Left ventricle myocardium inferior (tissue), 1 donor: ENCODE measurements at regions not wholly inside any gene's neighbourhood (a gene's known extent, or its start where the extent isn't known, plus 50 kb on each side); places are given as distances from the start of the nearest gene placed in this dataset.

Experiments used
- DNase-seq: peaks from one replicate; pipeline ENCODE4 v3.0.0-alpha.2; 2020
- H3K27ac ChIP-seq: fragments of 200-600 bp; replicated peaks from 2 replicates; pipeline ENCODE4 v1.8.0; 2021
- H3K27me3 ChIP-seq: fragments of 200-600 bp; 2 replicates; pipeline ENCODE4 v1.8.0; 2021; ENCODE audit warnings: low read depth
- H3K36me3 ChIP-seq: fragments of 200-600 bp; 2 replicates; pipeline ENCODE4 v1.8.0; 2021
- H3K4me1 ChIP-seq: fragments of 200-600 bp; 2 replicates; pipeline ENCODE4 v1.8.0; 2021
- H3K4me3 ChIP-seq: fragments of 200-600 bp; 2 replicates; pipeline ENCODE4 v1.8.0; 2021; ENCODE audit warnings: mild to moderate bottlenecking, moderate library complexity
- H3K9me3 ChIP-seq: fragments of 200-600 bp; replicated peaks from 2 replicates; pipeline ENCODE4 v1.8.0; 2021
- intact Hi-C: fragments of 100-400 bp; cut with micrococcal nuclease; formaldehyde crosslinking; loops from one replicate; pipeline ENCODE4 v1.11.0; 2022
- TF ChIP-seq, protein P1 (sequence below): fragments of 200-600 bp; IDR thresholded peaks from 2 replicates; pipeline ENCODE4 v1.8.0; 2021; ENCODE audit warnings: antibody characterized with exemption, mild to moderate bottlenecking, borderline replicate concordance
- donor health status: DM: no; HTN: yes; CAD: no; lungs with severe emphysema.

GRCh38 chr3:76664816-76665215, 375.1 kb upstream of the ROBO2 start:
- DNase-seq, result no peak
- Histone ChIP-seq H3K9me3 (no peaks in the 10 kb centered on the region), H3K36me3 (no peaks in the 10 kb centered on the region), H3K27me3 (no peaks in the 10 kb centered on the region), H3K4me3 (no peak overlapping the region), H3K4me1 (no peaks in the 10 kb centered on the region), H3K27ac (no peak overlapping the region)
- TF ChIP-seq, protein P1, sequence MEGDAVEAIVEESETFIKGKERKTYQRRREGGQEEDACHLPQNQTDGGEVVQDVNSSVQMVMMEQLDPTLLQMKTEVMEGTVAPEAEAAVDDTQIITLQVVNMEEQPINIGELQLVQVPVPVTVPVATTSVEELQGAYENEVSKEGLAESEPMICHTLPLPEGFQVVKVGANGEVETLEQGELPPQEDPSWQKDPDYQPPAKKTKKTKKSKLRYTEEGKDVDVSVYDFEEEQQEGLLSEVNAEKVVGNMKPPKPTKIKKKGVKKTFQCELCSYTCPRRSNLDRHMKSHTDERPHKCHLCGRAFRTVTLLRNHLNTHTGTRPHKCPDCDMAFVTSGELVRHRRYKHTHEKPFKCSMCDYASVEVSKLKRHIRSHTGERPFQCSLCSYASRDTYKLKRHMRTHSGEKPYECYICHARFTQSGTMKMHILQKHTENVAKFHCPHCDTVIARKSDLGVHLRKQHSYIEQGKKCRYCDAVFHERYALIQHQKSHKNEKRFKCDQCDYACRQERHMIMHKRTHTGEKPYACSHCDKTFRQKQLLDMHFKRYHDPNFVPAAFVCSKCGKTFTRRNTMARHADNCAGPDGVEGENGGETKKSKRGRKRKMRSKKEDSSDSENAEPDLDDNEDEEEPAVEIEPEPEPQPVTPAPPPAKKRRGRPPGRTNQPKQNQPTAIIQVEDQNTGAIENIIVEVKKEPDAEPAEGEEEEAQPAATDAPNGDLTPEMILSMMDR, result no peak
- intact Hi-C loops, result no loop called here

GRCh38 chr3:76668653-76669052, 371.2 kb upstream of the ROBO2 start:
- DNase-seq, result no peak
- Histone ChIP-seq H3K4me3 (no peak overlapping the region), H3K9me3 (no peaks in the 10 kb centered on the region), H3K27me3 (no peaks in the 10 kb centered on the region), H3K36me3 (no peaks in the 10 kb centered on the region), H3K4me1 (no peaks in the 10 kb centered on the region), H3K27ac (no peak overlapping the region)
- TF ChIP-seq, protein P1, result no peak
- intact Hi-C loops, result no loop called here

- H3K27me3 ChIP-seq, result no peaks in the 10 kb centered on the region
- no peaks in the 10 kb centered on the region for H3K9me3 ChIP-seq
- no peak for DNase-seq
- H3K36me3 ChIP-seq, result no peaks in the 10 kb centered on the region
- H3K4me1 ChIP-seq, result no peaks in the 10 kb centered on the region
- no peak overlapping the region for H3K27ac ChIP-seq
- TF ChIP-seq, protein P1, result no peak
- no peak overlapping the region for H3K4me3 ChIP-seq
- intact Hi-C loops, result no loop called here
Observed at GRCh38 chr3:76669322-76669721, 370.6 kb upstream of the ROBO2 start.

GRCh38 chr3:76673171-76673570, 366.7 kb upstream of the ROBO2 start:
- intact Hi-C loops, result no loop called here
- Histone ChIP-seq H3K4me1 (no peaks in the 10 kb centered on the region), H3K4me3 (no peak overlapping the region), H3K36me3 (no peaks in the 10 kb centered on the region), H3K27me3 (no peaks in the 10 kb centered on the region), H3K9me3 (no peaks in the 10 kb centered on the region), H3K27ac (no peak overlapping the region)
- DNase-seq, result no peak
- TF ChIP-seq, protein P1, result no peak

- no peaks in the 10 kb centered on the region for H3K4me1 ChIP-seq
- DNase-seq, result no peak
- H3K9me3 ChIP-seq, result no peaks in the 10 kb centered on the region
- TF ChIP-seq, protein P1, result no peak
- no peak overlapping the region for H3K4me3 ChIP-seq
- intact Hi-C loops, result no loop called here
- H3K27me3 ChIP-seq, result no peaks in the 10 kb centered on the region
- no peaks in the 10 kb centered on the region for H3K36me3 ChIP-seq
- no peak overlapping the region for H3K27ac ChIP-seq
Observed at GRCh38 chr3:76679541-76679940, 360.4 kb upstream of the ROBO2 start.

DNA sequence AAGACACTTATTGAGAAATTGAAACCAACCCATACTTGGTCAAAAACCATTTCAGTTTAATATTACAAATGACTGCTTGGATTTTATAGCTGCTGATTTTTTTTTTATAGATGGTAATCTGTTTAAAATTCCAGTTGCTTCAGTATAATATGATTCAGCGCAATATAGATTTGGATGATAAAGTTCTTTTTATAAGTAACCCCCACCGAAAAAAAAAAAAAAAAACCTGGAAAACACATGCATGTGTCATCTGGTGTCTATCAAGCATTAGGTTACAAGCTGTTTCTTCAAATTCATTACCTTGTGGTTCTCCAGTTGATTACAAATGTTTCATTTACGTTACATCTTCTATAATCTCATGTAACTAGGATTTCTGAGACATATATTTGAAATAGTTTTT, 356.6 kb upstream of the ROBO2 start:
- TF ChIP-seq, protein P1, result no peak
- no peaks in the 10 kb centered on the region for H3K27me3 ChIP-seq
- H3K36me3 ChIP-seq, result no peaks in the 10 kb centered on the region
- no peak for DNase-seq
- H3K27ac ChIP-seq, result no peak overlapping the region
- H3K9me3 ChIP-seq, result no peaks in the 10 kb centered on the region
- intact Hi-C loops, result no loop called here
- H3K4me1 ChIP-seq, result no peaks in the 10 kb centered on the region
- H3K4me3 ChIP-seq, result no peak overlapping the region
